ENCODE measurements at regions not wholly inside any gene's neighbourhood (a gene's known extent, or its start where the extent isn't known, plus 50 kb on each side); places are given as distances from the start of the nearest gene placed in this dataset.

GRCh38 chr6:138004430-138005287, 102.6 kb downstream of the PERP start:
- no peak overlapping the region for H3K4me3 ChIP-seq (ENCODE audit: low read length)
- no peaks in the 10 kb centered on the region for H3K79me2 ChIP-seq (replicated peaks; ENCODE audit: insufficient read depth, low read length)
- no peaks in the 10 kb centered on the region for H3K36me3 ChIP-seq (ENCODE audit: insufficient read depth, low read length)
- H3K9me3 ChIP-seq (ENCODE audit: low read length): no peaks in the 10 kb centered on the region
- no peak overlapping the region for H3K27ac ChIP-seq (ENCODE audit: low read length)
- H4K20me1 ChIP-seq (ENCODE audit: insufficient read depth): no peaks in the 10 kb centered on the region
- no peaks in the 10 kb centered on the region for H3F3A ChIP-seq (ENCODE audit: insufficient read depth, low read length, poor library complexity, severe bottlenecking)
- H2AFZ ChIP-seq (ENCODE audit: low read depth, low read length): no peak overlapping the region
- no peak overlapping the region for H3K9ac ChIP-seq (ENCODE audit: low read length)
- TF ChIP-seq REST (IDR thresholded peaks at IDR 0.05; ENCODE audit: borderline replicate concordance): no peak
- peak; percentile 65 for TF ChIP-seq SMC3 (conservative IDR thresholded peaks at IDR 0.05; ENCODE audit: poor library complexity)
- TF ChIP-seq RAD21 (conservative IDR thresholded peaks at IDR 0.05): peak; percentile 65
- TF ChIP-seq EZH2 (IDR thresholded peaks at IDR 0.05; ENCODE audit: borderline replicate concordance, insufficient read depth, low read length, poor library complexity, severe bottlenecking): no peak
- no peak for TF ChIP-seq MXI1 (conservative IDR thresholded peaks at IDR 0.05; ENCODE audit: poor library complexity, severe bottlenecking)
- TF ChIP-seq TAF1 (IDR thresholded peaks at IDR 0.05; ENCODE audit: low read depth): no peak
- no peak for TF ChIP-seq POLR2AphosphoS5 (IDR thresholded peaks at IDR 0.05)
- peak; percentile 68 for TF ChIP-seq CTCF (IDR thresholded peaks at IDR 0.05; ENCODE audit: poor library complexity, severe bottlenecking)
- no peak for TF ChIP-seq EP300 (conservative IDR thresholded peaks at IDR 0.05; ENCODE audit: poor library complexity, severe bottlenecking)
- H3K9me2 ChIP-seq (ENCODE audit: insufficient read depth, low read length): no peaks in the 10 kb centered on the region
- H3K27me3 ChIP-seq (ENCODE audit: insufficient read depth, low read depth, low read length): no peaks in the 10 kb centered on the region
- no peak overlapping the region for H3K4me2 ChIP-seq (ENCODE audit: low read length)

GRCh38 chr6:138005846-138006245, 101.4 kb downstream of the PERP start:
- Histone ChIP-seq H3K9me3 (ENCODE audit: low read length) (no peaks in the 10 kb centered on the region), H3K27me3 (ENCODE audit: insufficient read depth, low read depth, low read length) (no peaks in the 10 kb centered on the region), H3K27ac (ENCODE audit: low read length) (no peak overlapping the region), H3K9ac (ENCODE audit: low read length) (no peak overlapping the region), H3K79me2 (replicated peaks; ENCODE audit: insufficient read depth, low read length) (no peaks in the 10 kb centered on the region), H3K9me2 (ENCODE audit: insufficient read depth, low read length) (no peaks in the 10 kb centered on the region), H3K4me2 (ENCODE audit: low read length) (no peak overlapping the region), H3K4me3 (ENCODE audit: low read length) (no peak overlapping the region), H3K36me3 (ENCODE audit: insufficient read depth, low read length) (no peaks in the 10 kb centered on the region), H4K20me1 (ENCODE audit: insufficient read depth) (no peaks in the 10 kb centered on the region), H3F3A (ENCODE audit: insufficient read depth, low read length, poor library complexity, severe bottlenecking) (no peaks in the 10 kb centered on the region), H2AFZ (ENCODE audit: low read depth, low read length) (no peak overlapping the region)
- no peak for TF ChIP-seq EZH2 (IDR thresholded peaks at IDR 0.05; ENCODE audit: borderline replicate concordance, insufficient read depth, low read length, poor library complexity, severe bottlenecking)
- no peak for TF ChIP-seq SMC3 (conservative IDR thresholded peaks at IDR 0.05; ENCODE audit: poor library complexity)
- TF ChIP-seq TAF1 (IDR thresholded peaks at IDR 0.05; ENCODE audit: low read depth): no peak
- no peak for TF ChIP-seq RAD21 (conservative IDR thresholded peaks at IDR 0.05)
- TF ChIP-seq POLR2AphosphoS5 (IDR thresholded peaks at IDR 0.05): no peak
- TF ChIP-seq MXI1 (conservative IDR thresholded peaks at IDR 0.05; ENCODE audit: poor library complexity, severe bottlenecking): no peak
- TF ChIP-seq CTCF (IDR thresholded peaks at IDR 0.05; ENCODE audit: poor library complexity, severe bottlenecking): no peak
- TF ChIP-seq EP300 (conservative IDR thresholded peaks at IDR 0.05; ENCODE audit: poor library complexity, severe bottlenecking): no peak
- no peak for TF ChIP-seq REST (IDR thresholded peaks at IDR 0.05; ENCODE audit: borderline replicate concordance)

All from neural cell (in vitro differentiated cells).